ENCODE measurements at regions not wholly inside any gene's neighbourhood (a gene's known extent, or its start where the extent isn't known, plus 50 kb on each side); places are given as distances from the start of the nearest gene placed in this dataset.

DNA sequence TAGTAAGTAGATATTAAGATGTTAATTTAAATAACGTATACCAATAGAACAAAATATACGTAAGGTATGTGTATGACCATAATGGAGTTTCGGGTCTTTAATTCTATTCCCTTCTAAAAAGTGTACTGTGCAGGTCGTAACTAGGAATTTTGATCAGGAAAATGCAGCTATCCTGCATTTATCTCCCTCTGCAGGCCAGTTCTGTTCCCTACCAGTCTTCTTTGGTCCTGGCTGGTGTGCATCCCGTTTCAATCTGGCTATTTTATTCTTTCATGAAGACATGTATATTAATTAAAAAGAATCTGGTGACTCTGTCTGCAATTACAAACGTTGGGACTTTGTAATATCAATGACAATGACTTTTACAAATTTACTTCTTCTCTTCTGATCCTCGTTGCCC is 534.1 kb upstream of the AADAT start:
- H3K27ac ChIP-seq = no peak overlapping the region
- no peak for ATAC-seq
- no peaks in the 10 kb centered on the region for H3K27me3 ChIP-seq
- DNase-seq = no peak
- no peaks in the 10 kb centered on the region for H3K36me3 ChIP-seq
- intact Hi-C loops (cut with DNase I) = no loop called here
- TF ChIP-seq, protein P1, sequence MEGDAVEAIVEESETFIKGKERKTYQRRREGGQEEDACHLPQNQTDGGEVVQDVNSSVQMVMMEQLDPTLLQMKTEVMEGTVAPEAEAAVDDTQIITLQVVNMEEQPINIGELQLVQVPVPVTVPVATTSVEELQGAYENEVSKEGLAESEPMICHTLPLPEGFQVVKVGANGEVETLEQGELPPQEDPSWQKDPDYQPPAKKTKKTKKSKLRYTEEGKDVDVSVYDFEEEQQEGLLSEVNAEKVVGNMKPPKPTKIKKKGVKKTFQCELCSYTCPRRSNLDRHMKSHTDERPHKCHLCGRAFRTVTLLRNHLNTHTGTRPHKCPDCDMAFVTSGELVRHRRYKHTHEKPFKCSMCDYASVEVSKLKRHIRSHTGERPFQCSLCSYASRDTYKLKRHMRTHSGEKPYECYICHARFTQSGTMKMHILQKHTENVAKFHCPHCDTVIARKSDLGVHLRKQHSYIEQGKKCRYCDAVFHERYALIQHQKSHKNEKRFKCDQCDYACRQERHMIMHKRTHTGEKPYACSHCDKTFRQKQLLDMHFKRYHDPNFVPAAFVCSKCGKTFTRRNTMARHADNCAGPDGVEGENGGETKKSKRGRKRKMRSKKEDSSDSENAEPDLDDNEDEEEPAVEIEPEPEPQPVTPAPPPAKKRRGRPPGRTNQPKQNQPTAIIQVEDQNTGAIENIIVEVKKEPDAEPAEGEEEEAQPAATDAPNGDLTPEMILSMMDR (IDR thresholded peaks at IDR 0.05) = no peak
- no peak overlapping the region for H3K4me3 ChIP-seq
- no peaks in the 10 kb centered on the region for H3K9me3 ChIP-seq
- no peaks in the 10 kb centered on the region for H3K4me1 ChIP-seq

DNA sequence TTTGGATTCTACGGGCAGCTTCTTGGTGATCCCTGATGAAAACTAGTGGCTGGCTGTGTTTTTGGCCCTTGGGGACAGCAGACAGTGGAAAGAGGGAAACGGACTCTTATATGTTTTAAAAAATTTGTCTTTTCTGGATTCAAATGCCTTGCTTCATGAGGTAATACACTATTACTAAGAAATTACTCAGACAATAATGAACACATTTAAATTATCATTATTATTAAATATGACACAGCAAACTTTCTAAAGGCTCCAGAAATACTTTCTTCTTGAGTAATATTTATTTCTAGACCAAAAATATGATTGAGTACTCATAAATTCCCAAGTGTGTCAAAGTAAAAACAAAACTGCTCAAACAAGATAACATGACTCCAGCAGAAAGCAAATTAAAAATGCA is 520.7 kb upstream of the AADAT start:
- Histone ChIP-seq H3K36me3 (no peaks in the 10 kb centered on the region), H3K9me3 (no peaks in the 10 kb centered on the region), H3K27ac (no peak overlapping the region), H3K4me1 (no peaks in the 10 kb centered on the region), H3K27me3 (no peaks in the 10 kb centered on the region), H3K4me3 (no peak overlapping the region)
- intact Hi-C loops (cut with DNase I) = no loop called here
- DNase-seq (no peak), ATAC-seq (no peak)
- TF ChIP-seq, protein P1 (IDR thresholded peaks at IDR 0.05) = no peak

DNA sequence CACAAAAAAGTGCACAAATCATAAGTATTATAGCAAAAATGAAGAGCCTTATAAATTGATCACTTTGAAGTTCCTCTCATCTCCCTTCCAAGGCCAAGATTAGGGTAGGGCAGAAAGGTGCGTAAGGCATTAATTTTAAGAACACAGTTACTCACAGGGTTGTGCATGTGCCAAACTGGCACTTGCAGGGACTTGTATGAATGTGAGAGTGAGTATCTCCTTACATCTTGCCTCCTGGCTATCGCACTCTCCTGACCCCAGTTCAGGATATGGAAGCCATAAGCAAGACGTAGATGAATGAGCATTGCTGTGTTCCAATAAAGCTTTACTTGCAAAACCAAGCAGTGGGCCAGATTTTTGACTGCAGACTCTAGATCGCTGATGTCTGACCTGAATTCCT is 510.1 kb upstream of the AADAT start:
- intact Hi-C loops (cut with DNase I) = no loop called here
- Histone ChIP-seq H3K4me3 (no peak overlapping the region), H3K9me3 (no peaks in the 10 kb centered on the region), H3K27ac (no peak overlapping the region), H3K27me3 (no peaks in the 10 kb centered on the region), H3K4me1 (no peaks in the 10 kb centered on the region), H3K36me3 (no peaks in the 10 kb centered on the region)
- ATAC-seq (no peak), DNase-seq (no peak)
- TF ChIP-seq, protein P1 (IDR thresholded peaks at IDR 0.05) = no peak

DNA sequence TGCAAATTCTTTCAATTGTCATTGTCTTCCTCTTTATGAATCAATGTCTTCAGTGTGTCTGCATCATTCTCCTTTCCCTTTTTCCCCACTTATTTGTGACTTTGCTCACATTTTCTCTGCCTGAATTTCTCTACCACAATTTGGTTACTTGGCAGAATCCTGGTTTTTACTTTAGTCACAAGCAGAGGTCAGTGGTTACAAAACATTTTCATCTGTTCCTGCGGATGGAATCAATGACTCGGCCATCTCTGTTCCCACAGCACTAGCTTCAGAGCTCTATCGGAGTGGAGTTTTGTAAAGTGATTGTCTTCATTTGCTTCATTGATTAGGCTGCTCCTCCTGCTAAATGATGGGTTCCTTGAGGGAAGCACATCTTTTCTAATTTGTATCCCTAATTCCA is 501.3 kb upstream of the AADAT start:
- no peak for DNase-seq
- Histone ChIP-seq H3K4me3 (no peak overlapping the region), H3K4me1 (no peaks in the 10 kb centered on the region), H3K27me3 (no peaks in the 10 kb centered on the region), H3K27ac (no peak overlapping the region), H3K9me3 (no peaks in the 10 kb centered on the region), H3K36me3 (no peaks in the 10 kb centered on the region)
- TF ChIP-seq, protein P1 (IDR thresholded peaks at IDR 0.05) = no peak
- no peak for ATAC-seq
- intact Hi-C loops (cut with DNase I) = no loop called here

DNA sequence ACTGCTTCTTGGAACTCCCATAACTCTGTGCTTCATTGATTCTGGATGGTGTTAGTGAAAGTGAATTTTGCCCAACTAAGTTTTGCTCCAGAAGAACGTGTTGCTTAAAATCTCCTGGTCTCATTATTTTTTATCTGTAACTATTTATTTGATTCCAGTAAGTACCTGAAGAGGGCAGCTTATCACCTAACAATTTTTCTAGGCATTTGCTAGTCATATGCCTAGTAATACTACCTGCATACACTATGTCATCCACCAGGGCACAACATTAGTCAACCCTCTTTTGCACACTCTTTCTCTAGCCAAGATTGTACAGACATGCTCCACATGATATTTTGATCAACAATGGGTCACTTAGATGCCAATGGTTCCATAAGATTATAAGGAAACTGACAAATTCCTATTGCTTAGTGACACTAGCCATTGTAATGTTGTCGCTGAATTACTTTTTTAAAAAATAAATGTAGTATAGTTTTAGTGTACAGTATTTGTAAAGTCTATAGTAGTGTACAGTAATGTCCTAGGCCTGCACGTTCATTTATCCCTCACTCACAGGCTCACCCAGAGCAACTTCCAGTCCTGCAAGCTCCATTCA is 499.9 kb upstream of the AADAT start:
- intact Hi-C loops (cut with DNase I) = no loop called here
- H3K27ac ChIP-seq = no peak overlapping the region
- no peaks in the 10 kb centered on the region for H3K4me1 ChIP-seq
- ATAC-seq (no peak), DNase-seq (no peak)
- no peak overlapping the region for H3K4me3 ChIP-seq
- no peaks in the 10 kb centered on the region for H3K27me3 ChIP-seq
- no peaks in the 10 kb centered on the region for H3K9me3 ChIP-seq
- TF ChIP-seq, protein P1 (IDR thresholded peaks at IDR 0.05) = no peak
- H3K36me3 ChIP-seq = no peaks in the 10 kb centered on the region

DNA sequence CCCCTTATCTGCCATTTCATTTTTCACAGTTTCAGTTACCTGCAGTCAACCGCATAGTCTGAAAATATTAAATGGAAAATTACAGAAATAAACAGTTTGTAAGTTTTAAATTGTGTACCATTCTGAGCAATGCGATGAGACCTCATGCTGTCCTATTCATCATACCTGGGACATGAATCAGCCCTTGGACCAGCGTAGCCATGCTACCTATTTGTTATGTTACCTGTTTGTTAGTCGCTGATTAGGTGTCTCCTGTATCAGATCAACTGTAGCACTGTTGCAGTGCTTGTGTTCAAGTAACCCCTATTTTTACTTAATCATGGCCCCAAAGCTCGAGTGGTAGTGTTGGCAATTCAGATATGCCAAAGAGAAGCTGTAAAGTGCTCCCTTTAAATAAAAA is 492.2 kb upstream of the AADAT start:
- DNase-seq (no peak), ATAC-seq (no peak)
- TF ChIP-seq, protein P1 (IDR thresholded peaks at IDR 0.05) = no peak
- Histone ChIP-seq H3K36me3 (no peaks in the 10 kb centered on the region), H3K27ac (no peak overlapping the region), H3K4me3 (no peak overlapping the region), H3K27me3 (no peaks in the 10 kb centered on the region), H3K4me1 (no peaks in the 10 kb centered on the region), H3K9me3 (no peaks in the 10 kb centered on the region)
- intact Hi-C loops (cut with DNase I) = no loop called here
